Endothelial cell of umbilical vein (primary cell): ENCODE measurements at regions not wholly inside any gene's neighbourhood (a gene's known extent, or its start where the extent isn't known, plus 50 kb on each side); places are given as distances from the start of the nearest gene placed in this dataset.
"Not testable (repeated sequence)": the region's sequence is repeated elsewhere in the genome, so short reads cannot be mapped to it uniquely, and the experiment has no call there.

Source experiments
- BruUV-seq: library from RNA; stranded (reverse); fragments of 400-500 nt; replicated peaks from 2 replicates; lab custom pipeline; 2021; lab: Mats Ljungman, UMichigan
- CTCF ChIA-PET: fragments of 300-600, 350-600 bp; sonication (Branson Sonifier 250); formaldehyde crosslinking; loops from one replicate; lab custom pipeline; 2021; ENCODE audit warnings: antibody characterized with exemption, inconsistent platforms; lab: Charles Lee
- POLR2A ChIA-PET: fragments of 300-600, 350-600 bp; sonication (Branson Sonifier 250); formaldehyde crosslinking; loops from one replicate; lab custom pipeline; 2021; ENCODE audit warnings: antibody characterized with exemption, inconsistent platforms; lab: Charles Lee
- DNase-seq: peaks from one replicate; pipeline ENCODE4 v3.0.0-alpha.2; 2011; ENCODE audit warnings: low read depth, low spot score
- FAIRE-seq: peaks from 2 replicates; lab custom pipeline; 2011; peaks lifted over from hg19 to GRCh38; lab: Jason Lieb, UNC
- H2AFZ ChIP-seq: 2 replicates; pipeline ENCODE4 v1.6.0; 2012; ENCODE audit warnings: low read depth, low read length, control low read depth, inconsistent platforms
- H3K27ac ChIP-seq: 2 replicates; pipeline ENCODE4 v1.5.1; 2011; ENCODE audit warnings: low read depth, mild to moderate bottlenecking, control low read depth, low read length, moderate library complexity; ENCODE audit not compliant: insufficient read depth
- H3K27me3 ChIP-seq, 2 experiments: 2 replicates each; pipeline versions ENCODE4 v1.6.0 to v1.6.1; 2011; ENCODE audit warnings: low read length in 2 of 2, mixed read lengths in 1 of 2; ENCODE audit not compliant: control insufficient read depth in 2 of 2, insufficient read depth in 2 of 2
- H3K36me3 ChIP-seq, 2 experiments: 2 replicates in 1 of 2; 3 replicates in 1 of 2; pipeline ENCODE4 v1.5.1; 2011; ENCODE audit warnings: low read length in 2 of 2, mild to moderate bottlenecking in 1 of 2, moderate library complexity in 1 of 2; ENCODE audit not compliant: control insufficient read depth in 2 of 2, insufficient read depth in 2 of 2; ENCODE audit errors: extremely low read depth in 1 of 2
- H3K4me1 ChIP-seq: 3 replicates; pipeline ENCODE4 v1.5.1; 2011; ENCODE audit warnings: mild to moderate bottlenecking, low read length; ENCODE audit not compliant: control insufficient read depth, insufficient read depth; ENCODE audit errors: extremely low read depth
- H3K4me2 ChIP-seq: 2 replicates; pipeline ENCODE4 v1.6.1; 2011; ENCODE audit warnings: low read length, control low read depth, mixed read lengths; ENCODE audit not compliant: insufficient read depth
- H3K4me3 ChIP-seq, 3 experiments: fragments of 200-600 bp in 1 of 3; sonication (generic), shearing (Covaris generic) in 1 of 3; replicated peaks in 1 of 3; 2 replicates each; pipeline ENCODE4 v1.5.1; 2011 to 2016; ENCODE audit warnings: control low read depth in 3 of 3, low read length in 3 of 3, mild to moderate bottlenecking in 2 of 3, inconsistent platforms in 1 of 3, low read depth in 1 of 3, moderate library complexity in 1 of 3; ENCODE audit not compliant: insufficient read depth in 1 of 3
- H3K79me2 ChIP-seq: 2 replicates; pipeline ENCODE4 v1.6.0; 2012; ENCODE audit warnings: low read length, inconsistent platforms; ENCODE audit not compliant: control insufficient read depth, insufficient read depth
- H3K9ac ChIP-seq: replicated peaks from 2 replicates; pipeline ENCODE3; 2011; ENCODE audit warnings: low read length, control low read depth; ENCODE audit not compliant: insufficient read depth; ENCODE audit errors: extremely low read depth
- H3K9me1 ChIP-seq: replicated peaks from 3 replicates; pipeline ENCODE4 v1.6.0; 2011; ENCODE audit warnings: mild to moderate bottlenecking, low read length; ENCODE audit not compliant: control insufficient read depth, insufficient read depth; ENCODE audit errors: extremely low read depth
- H3K9me3 ChIP-seq: replicated peaks from 2 replicates; pipeline ENCODE4 v1.5.1; 2012; ENCODE audit warnings: low read length, inconsistent platforms; ENCODE audit not compliant: control insufficient read depth, insufficient read depth
- H4K20me1 ChIP-seq: replicated peaks from 2 replicates; pipeline ENCODE3; 2011; ENCODE audit warnings: mild to moderate bottlenecking, low read length; ENCODE audit not compliant: control insufficient read depth, insufficient read depth; ENCODE audit errors: extremely low read depth
- EZH2 ChIP-seq: IDR thresholded peaks from 2 replicates; pipeline ENCODE4 v1.6.1; 2012; ENCODE audit warnings: borderline replicate concordance, low read depth, mild to moderate bottlenecking, moderate library complexity, low read length, inconsistent platforms; ENCODE audit not compliant: severe bottlenecking
- FOS ChIP-seq: IDR thresholded peaks from 2 replicates; pipeline ENCODE4 v1.6.1; 2011; ENCODE audit warnings: mild to moderate bottlenecking, low read length, moderate library complexity, borderline replicate concordance; ENCODE audit not compliant: insufficient read depth
- GATA2 ChIP-seq: IDR thresholded peaks from 2 replicates; pipeline ENCODE4 v1.7.0; 2011; ENCODE audit warnings: low read depth, mild to moderate bottlenecking, moderate library complexity, mixed read lengths, low read length; ENCODE audit not compliant: insufficient read length, insufficient read depth
- JUN ChIP-seq: IDR thresholded peaks from 2 replicates; pipeline ENCODE4 v1.6.1; 2011; ENCODE audit warnings: borderline replicate concordance, low read depth; ENCODE audit not compliant: insufficient read length, insufficient read depth
- MYC ChIP-seq: IDR thresholded peaks from one replicate; pipeline ENCODE4 v1.6.1; 2011; ENCODE audit warnings: mild to moderate bottlenecking, low read depth, low read length
- POLR2A ChIP-seq: IDR thresholded peaks from 2 replicates; pipeline ENCODE4 v1.6.1; 2012; ENCODE audit warnings: low read depth, mild to moderate bottlenecking, control low read depth, low read length
- POLR2AphosphoS5 ChIP-seq: IDR thresholded peaks from 2 replicates; pipeline ENCODE4 v1.6.1; 2012; ENCODE audit warnings: low read depth, mild to moderate bottlenecking, control low read depth, low read length, moderate library complexity; ENCODE audit not compliant: insufficient read depth
- dilution Hi-C: fragments of 300-500 bp; cut with MboI; formaldehyde crosslinking; loops from one replicate; pipeline ENCODE4 v1.15.0; 2019; ENCODE audit warnings: low sequenced_read_pairs; ENCODE audit not compliant: extremely low pct_ligation_motif_present
- intact Hi-C: fragments of 100-400 bp; cut with micrococcal nuclease; formaldehyde crosslinking; loops from one replicate; pipeline ENCODE4 v1.10.0; 2022
- TF ChIP-seq, protein P1 (sequence below), 2 donors: IDR thresholded peaks; 1 replicate in 1 of 2; 2 replicates in 1 of 2; pipeline ENCODE4 v1.5.1; 2011; ENCODE audit warnings: low read length in 2 of 2, mild to moderate bottlenecking in 2 of 2, moderate library complexity in 2 of 2, control low read depth in 1 of 2, inconsistent platforms in 1 of 2, low read depth in 1 of 2; ENCODE audit not compliant: insufficient read depth in 1 of 2; ENCODE audit errors: extremely low read depth in 1 of 2
- TF ChIP-seq, protein P2 (sequence below): IDR thresholded peaks from 2 replicates; pipeline ENCODE4 v1.6.1; 2011; ENCODE audit not compliant: insufficient read depth, insufficient read length

DNA sequence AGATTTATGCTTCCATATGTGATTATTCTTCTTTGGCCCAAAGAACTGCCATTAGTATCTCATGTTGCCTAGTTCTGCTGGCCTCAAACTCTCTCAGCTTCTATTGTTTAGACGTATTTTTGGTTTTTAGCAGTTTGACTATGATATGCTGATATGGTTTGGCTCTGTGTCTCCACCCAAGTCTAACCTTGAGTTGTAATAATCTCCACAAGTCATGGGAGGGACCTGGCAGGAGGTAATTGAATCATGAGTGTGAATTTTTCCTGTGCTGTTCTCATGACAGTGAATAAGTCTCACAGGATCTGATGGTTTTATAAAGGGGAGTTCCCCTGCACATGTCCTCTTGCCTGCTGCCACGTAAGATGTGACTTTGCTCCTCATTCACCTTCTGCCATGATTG is 96.7 kb upstream of the ARG1 start:
- CTCF ChIA-PET: no interaction called here

GRCh38 chr6:131478740-131479211 is 94.2 kb upstream of the ARG1 start:
- H3K27me3 ChIP-seq, H3K9ac ChIP-seq, BruUV-seq, POLR2A ChIA-PET, intact Hi-C loops, dilution Hi-C loops, H3K36me3 ChIP-seq, H3K9me3 ChIP-seq, H3K4me3 ChIP-seq, H2AFZ ChIP-seq, FAIRE-seq, H3K27ac ChIP-seq, H4K20me1 ChIP-seq, H3K9me1 ChIP-seq, H3K4me2 ChIP-seq, DNase-seq, H3K4me1 ChIP-seq, H3K79me2 ChIP-seq: not testable (repeated sequence)
- CTCF ChIA-PET: interaction anchor here (0.9 kb wide), 1 partner anchor 15 kb away, joined by 3 read pairs; no protein-coding TSS in a partner anchor

More for the DNA sequence above, 96.7 kb upstream of the ARG1 start:
- FAIRE-seq (no peak), DNase-seq (no peak)
- POLR2A ChIA-PET: no interaction called here
- dilution Hi-C loops: no loop called here
- Histone ChIP-seq H3K4me2 (no peak overlapping the region), H3K27ac (no peak overlapping the region), H3K4me1 (no peaks in the 10 kb centered on the region), H3K36me3 (no peaks in the 10 kb centered on the region), H3K27me3 (no peaks in the 10 kb centered on the region), H3K9ac (no peak overlapping the region), H3K4me3 (no peak overlapping the region), H4K20me1 (no peaks in the 10 kb centered on the region), H3K9me3 (no peaks in the 10 kb centered on the region), H2AFZ (no peak overlapping the region), H3K79me2 (no peaks in the 10 kb centered on the region), H3K9me1 (no peaks in the 10 kb centered on the region)
- TF ChIP-seq POLR2A: no peak
- TF ChIP-seq POLR2AphosphoS5: no peak
- no peak for TF ChIP-seq MYC
- TF ChIP-seq, protein P1, sequence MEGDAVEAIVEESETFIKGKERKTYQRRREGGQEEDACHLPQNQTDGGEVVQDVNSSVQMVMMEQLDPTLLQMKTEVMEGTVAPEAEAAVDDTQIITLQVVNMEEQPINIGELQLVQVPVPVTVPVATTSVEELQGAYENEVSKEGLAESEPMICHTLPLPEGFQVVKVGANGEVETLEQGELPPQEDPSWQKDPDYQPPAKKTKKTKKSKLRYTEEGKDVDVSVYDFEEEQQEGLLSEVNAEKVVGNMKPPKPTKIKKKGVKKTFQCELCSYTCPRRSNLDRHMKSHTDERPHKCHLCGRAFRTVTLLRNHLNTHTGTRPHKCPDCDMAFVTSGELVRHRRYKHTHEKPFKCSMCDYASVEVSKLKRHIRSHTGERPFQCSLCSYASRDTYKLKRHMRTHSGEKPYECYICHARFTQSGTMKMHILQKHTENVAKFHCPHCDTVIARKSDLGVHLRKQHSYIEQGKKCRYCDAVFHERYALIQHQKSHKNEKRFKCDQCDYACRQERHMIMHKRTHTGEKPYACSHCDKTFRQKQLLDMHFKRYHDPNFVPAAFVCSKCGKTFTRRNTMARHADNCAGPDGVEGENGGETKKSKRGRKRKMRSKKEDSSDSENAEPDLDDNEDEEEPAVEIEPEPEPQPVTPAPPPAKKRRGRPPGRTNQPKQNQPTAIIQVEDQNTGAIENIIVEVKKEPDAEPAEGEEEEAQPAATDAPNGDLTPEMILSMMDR (IDR thresholded peaks at IDR 0.05; ENCODE audit: extremely low read depth in 1 of 2, insufficient read depth in 1 of 2, low read depth in 1 of 2, low read length in 2 of 2): no peak
- no peak for TF ChIP-seq JUN
- TF ChIP-seq EZH2: no peak
- TF ChIP-seq, protein P2, sequence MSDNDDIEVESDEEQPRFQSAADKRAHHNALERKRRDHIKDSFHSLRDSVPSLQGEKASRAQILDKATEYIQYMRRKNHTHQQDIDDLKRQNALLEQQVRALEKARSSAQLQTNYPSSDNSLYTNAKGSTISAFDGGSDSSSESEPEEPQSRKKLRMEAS: no peak
- TF ChIP-seq FOS: no peak
- TF ChIP-seq GATA2: no peak
- BruUV-seq: no TSS peak
- intact Hi-C loops: no loop called here
